HEK293T (cell line): ENCODE measurements at regions not wholly inside any gene's neighbourhood (a gene's known extent, or its start where the extent isn't known, plus 50 kb on each side); places are given as distances from the start of the nearest gene placed in this dataset.

Experiments used
- FOXA1 ChIP-seq: fragments of 450-650 bp; IDR thresholded peaks from 2 replicates; pipeline ENCODE4 v1.6.1; 2016; ENCODE audit warnings: mild to moderate bottlenecking
- FOXM1 ChIP-seq: fragments of 450-650 bp; IDR thresholded peaks from 2 replicates; pipeline ENCODE4 v1.6.1; 2017; ENCODE audit warnings: mild to moderate bottlenecking, borderline replicate concordance
- L3MBTL2 ChIP-seq: fragments of 450-650 bp; conservative IDR thresholded peaks from 2 replicates; pipeline ENCODE4 v1.6.1; 2016; ENCODE audit warnings: mild to moderate bottlenecking
- NFRKB ChIP-seq: fragments of 450-650 bp; IDR thresholded peaks from 2 replicates; pipeline ENCODE4 v1.6.1; 2016; ENCODE audit warnings: mild to moderate bottlenecking, moderate library complexity
- PKNOX1 ChIP-seq: fragments of 450-650 bp; IDR thresholded peaks from 2 replicates; pipeline ENCODE4 v1.6.1; 2016
- SP1 ChIP-seq: fragments of 450-650 bp; IDR thresholded peaks from 2 replicates; pipeline ENCODE4 v1.6.1; 2017
- SUZ12 ChIP-seq: fragments of 450-650 bp; IDR thresholded peaks from 2 replicates; pipeline ENCODE4 v1.6.1; 2016; ENCODE audit warnings: mild to moderate bottlenecking
- TARDBP ChIP-seq: fragments of 450-650 bp; IDR thresholded peaks from 2 replicates; pipeline ENCODE4 v1.6.1; 2016
- ZNF384 ChIP-seq: fragments of 450-650 bp; IDR thresholded peaks from 2 replicates; pipeline ENCODE4 v1.6.1; 2016

- TF ChIP-seq SUZ12 (no peak), PKNOX1 (no peak), FOXM1 (no peak), FOXA1 (no peak), SP1 (no peak), L3MBTL2 (no peak), TARDBP (no peak), NFRKB (no peak), ZNF384 (no peak)
Measured at GRCh38 chr3:79954756-79955155, 187.0 kb upstream of the ROBO1 start.
